HFFc6 (cell line): ENCODE measurements at regions not wholly inside any gene's neighbourhood (a gene's known extent, or its start where the extent isn't known, plus 50 kb on each side); places are given as distances from the start of the nearest gene placed in this dataset.

Source experiments
- DNase-seq: peaks from one replicate; pipeline ENCODE4 v3.0.0-alpha.2; 2018
- H3K27ac Mint-ChIP-seq: 2 replicates; pipeline ENCODE4 v1.8.0; 2020; ENCODE audit warnings: mild to moderate bottlenecking, mixed read lengths
- H3K27me3 Mint-ChIP-seq: 2 replicates; pipeline ENCODE4 v1.8.0; 2021; ENCODE audit warnings: mild to moderate bottlenecking, moderate library complexity, mixed read lengths; ENCODE audit not compliant: insufficient read depth
- H3K36me3 Mint-ChIP-seq: 2 replicates; pipeline ENCODE4 v1.8.0; 2021; ENCODE audit warnings: low read depth, mixed read lengths
- H3K4me1 Mint-ChIP-seq: 2 replicates; pipeline ENCODE4 v1.8.0; 2020; ENCODE audit warnings: low read depth, mixed read lengths
- H3K4me3 Mint-ChIP-seq: 2 replicates; pipeline ENCODE4 v1.8.0; 2020; ENCODE audit warnings: mild to moderate bottlenecking, moderate library complexity, mixed read lengths
- H3K9me3 Mint-ChIP-seq: 2 replicates; pipeline ENCODE4 v1.8.0; 2020; ENCODE audit warnings: mild to moderate bottlenecking, mixed read lengths
- TF ChIP-seq, protein P1 (sequence below): fragments of 200-600 bp; sonication (generic); IDR thresholded peaks from 2 replicates; pipeline ENCODE4 v1.5.0; 2021; ENCODE audit warnings: antibody characterized with exemption, mild to moderate bottlenecking

DNA sequence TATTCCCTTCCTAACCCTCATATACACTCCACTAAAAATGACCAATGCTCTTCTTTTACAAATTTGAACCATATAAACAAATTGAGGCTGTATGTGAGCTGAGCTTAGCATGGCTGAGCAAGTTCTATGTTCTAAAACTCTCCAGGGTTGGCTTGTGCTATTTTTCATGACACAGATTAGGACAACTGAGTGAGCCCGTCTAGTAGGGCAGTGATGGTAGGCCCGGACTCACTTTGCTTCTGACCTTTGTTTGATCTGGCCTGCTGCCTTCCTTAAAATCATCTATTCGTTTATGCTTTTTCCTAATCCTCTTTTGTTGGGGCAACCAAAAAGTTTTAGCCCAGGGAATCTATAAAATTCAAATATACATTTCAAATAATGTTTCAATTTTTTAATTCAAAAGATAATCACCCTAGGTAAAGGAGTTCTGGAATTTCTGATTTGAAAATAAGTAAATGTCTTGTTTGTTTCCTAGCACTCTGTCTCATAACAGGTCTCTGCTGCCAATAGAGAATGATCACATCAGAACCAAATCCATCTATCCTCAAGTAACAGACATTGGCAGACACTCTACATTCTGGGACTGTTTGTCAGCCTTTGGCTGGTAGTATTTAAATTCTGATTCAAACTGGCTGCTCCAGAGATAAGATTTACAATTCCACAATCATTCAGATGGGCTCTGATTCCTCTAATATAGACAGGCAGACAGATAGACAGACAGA, 217.0 kb upstream of the TARS1 start:
- H3K27ac Mint-ChIP-seq, result no peak overlapping the region
- H3K4me1 Mint-ChIP-seq, result peaks cover 19% of the 10 kb centered on the region
- 0 out of 2 replicates have a peak, but pooled peaks cover 3% of the 10 kb centered on the region for H3K9me3 Mint-ChIP-seq
- TF ChIP-seq, protein P1, sequence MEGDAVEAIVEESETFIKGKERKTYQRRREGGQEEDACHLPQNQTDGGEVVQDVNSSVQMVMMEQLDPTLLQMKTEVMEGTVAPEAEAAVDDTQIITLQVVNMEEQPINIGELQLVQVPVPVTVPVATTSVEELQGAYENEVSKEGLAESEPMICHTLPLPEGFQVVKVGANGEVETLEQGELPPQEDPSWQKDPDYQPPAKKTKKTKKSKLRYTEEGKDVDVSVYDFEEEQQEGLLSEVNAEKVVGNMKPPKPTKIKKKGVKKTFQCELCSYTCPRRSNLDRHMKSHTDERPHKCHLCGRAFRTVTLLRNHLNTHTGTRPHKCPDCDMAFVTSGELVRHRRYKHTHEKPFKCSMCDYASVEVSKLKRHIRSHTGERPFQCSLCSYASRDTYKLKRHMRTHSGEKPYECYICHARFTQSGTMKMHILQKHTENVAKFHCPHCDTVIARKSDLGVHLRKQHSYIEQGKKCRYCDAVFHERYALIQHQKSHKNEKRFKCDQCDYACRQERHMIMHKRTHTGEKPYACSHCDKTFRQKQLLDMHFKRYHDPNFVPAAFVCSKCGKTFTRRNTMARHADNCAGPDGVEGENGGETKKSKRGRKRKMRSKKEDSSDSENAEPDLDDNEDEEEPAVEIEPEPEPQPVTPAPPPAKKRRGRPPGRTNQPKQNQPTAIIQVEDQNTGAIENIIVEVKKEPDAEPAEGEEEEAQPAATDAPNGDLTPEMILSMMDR, result no peak
- no peaks in the 10 kb centered on the region for H3K36me3 Mint-ChIP-seq
- no peak for DNase-seq
- no peaks in the 10 kb centered on the region for H3K27me3 Mint-ChIP-seq
- no peak overlapping the region for H3K4me3 Mint-ChIP-seq

DNA sequence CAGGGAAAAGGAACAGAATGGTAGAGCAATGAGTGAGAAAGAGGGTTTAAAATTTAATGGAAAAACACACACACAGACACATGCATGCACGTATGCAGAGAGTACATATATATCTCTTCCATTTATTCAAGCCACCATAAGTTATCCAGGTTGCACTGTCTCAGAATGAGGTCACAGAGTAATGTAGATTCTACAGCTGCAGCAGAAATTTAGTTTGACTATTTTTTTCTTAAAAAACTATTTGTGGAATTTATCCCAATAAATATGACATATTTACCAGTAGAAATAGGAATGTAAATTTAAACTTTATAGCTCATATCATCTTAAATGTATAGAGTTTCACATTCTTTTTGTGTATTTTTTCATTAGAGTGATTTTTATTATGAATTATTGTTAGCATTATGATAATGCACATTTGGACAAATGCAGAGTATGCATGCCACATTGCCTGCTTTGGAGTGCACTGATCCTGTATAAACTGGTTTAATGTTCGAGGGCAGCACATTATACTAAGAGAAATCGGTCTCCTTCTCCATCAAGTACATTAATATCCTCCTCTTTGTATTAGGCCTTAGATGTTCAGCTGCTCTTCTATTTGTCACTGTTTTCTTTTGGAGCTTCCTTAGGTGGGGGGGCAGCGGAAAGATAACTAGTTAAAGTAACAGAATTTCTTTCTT, 216.3 kb upstream of the TARS1 start:
- no peak for DNase-seq
- Mint-ChIP-seq H3K4me3 (no peak overlapping the region), H3K27ac (no peak overlapping the region), H3K4me1 (peaks cover 19% of the 10 kb centered on the region), H3K27me3 (no peaks in the 10 kb centered on the region), H3K9me3 (0 out of 2 replicates have a peak, but pooled peaks cover 3% of the 10 kb centered on the region), H3K36me3 (no peaks in the 10 kb centered on the region)
- TF ChIP-seq, protein P1, result no peak

DNA sequence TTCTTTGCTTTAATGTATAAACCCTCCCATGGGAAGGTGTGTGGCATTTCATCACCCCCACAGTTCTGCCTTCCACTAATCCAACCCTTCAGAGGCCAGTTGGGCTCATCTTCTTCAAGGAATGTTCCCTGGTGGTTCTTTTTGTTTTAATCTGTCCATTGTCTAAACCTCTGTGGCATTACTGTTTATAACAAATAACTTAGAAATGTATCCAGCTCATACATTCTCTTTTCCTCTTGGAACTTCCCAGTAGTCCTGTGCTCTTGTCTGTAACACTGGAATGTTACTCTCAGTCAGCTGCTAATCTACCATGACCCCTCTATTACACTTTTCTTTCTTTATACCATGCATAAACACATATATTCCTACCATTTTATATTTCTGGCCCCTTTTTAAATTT, 213.5 kb upstream of the TARS1 start:
- peaks cover 28% of the 10 kb centered on the region for H3K4me1 Mint-ChIP-seq
- TF ChIP-seq, protein P1, result no peak
- no peak for DNase-seq
- H3K4me3 Mint-ChIP-seq, result no peak overlapping the region
- H3K27ac Mint-ChIP-seq, result no peak overlapping the region
- H3K36me3 Mint-ChIP-seq, result no peaks in the 10 kb centered on the region
- H3K27me3 Mint-ChIP-seq, result no peaks in the 10 kb centered on the region; the same call in 1 of the 2 replicates
- H3K9me3 Mint-ChIP-seq, result 0 out of 2 replicates have a peak, but pooled peaks cover 3% of the 10 kb centered on the region

DNA sequence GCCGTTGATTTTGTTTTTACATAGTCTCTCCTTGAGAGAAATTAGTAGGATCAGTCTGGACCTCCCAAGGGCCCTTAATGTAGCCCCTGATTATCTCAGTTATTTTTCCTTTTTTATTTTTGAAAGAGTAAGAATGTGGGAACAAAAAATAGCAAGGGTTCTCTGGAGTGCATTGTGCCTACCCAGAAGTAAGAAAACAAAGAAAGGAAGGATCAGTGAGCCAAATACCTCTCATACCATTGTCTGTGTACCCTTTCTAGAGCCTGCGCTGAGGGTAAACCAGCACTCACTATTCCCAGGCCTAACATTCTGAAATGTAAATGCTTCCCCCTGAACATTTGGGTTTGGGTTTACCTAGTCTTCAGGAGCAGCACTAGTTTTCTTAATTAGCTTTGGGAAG, 213.0 kb upstream of the TARS1 start:
- TF ChIP-seq, protein P1, result no peak
- H3K4me3 Mint-ChIP-seq, result no peak overlapping the region

DNA sequence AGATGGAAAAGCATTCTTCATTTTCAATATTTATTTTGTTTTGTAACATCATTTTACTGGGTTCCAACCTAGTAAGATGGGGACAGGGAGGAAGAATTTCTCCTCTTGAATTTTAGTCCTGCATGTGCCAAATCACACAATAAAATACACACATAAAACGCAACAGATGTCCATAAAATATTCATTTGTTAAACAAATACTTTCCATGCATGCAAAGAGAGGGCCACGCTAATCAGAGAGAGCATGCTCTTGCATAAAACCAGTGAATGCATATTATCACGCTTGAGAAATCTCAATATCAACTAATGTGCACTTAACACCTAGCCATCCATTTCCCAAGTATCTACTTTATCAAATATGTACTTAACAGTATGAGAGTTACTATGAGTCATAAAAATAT, 212.6 kb upstream of the TARS1 start:
- Mint-ChIP-seq H3K36me3 (no peaks in the 10 kb centered on the region), H3K9me3 (0 out of 2 replicates have a peak, but pooled peaks cover 3% of the 10 kb centered on the region), H3K27me3 (no peaks in the 10 kb centered on the region; the same call in 1 of the 2 replicates), H3K4me1 (peaks cover 30% of the 10 kb centered on the region), H3K27ac (no peak overlapping the region), H3K4me3 (no peak overlapping the region)
- DNase-seq, result no peak
- TF ChIP-seq, protein P1, result no peak

More for the DNA sequence above, 213.0 kb upstream of the TARS1 start:
- H3K9me3 Mint-ChIP-seq, result 0 out of 2 replicates have a peak, but pooled peaks cover 3% of the 10 kb centered on the region
- no peaks in the 10 kb centered on the region; the same call in 1 of the 2 replicates for H3K27me3 Mint-ChIP-seq
- no peak overlapping the region for H3K27ac Mint-ChIP-seq
- H3K36me3 Mint-ChIP-seq, result no peaks in the 10 kb centered on the region
- DNase-seq, result no peak
- H3K4me1 Mint-ChIP-seq, result peaks cover 30% of the 10 kb centered on the region
